ENCODE measurements at regions not wholly inside any gene's neighbourhood (a gene's known extent, or its start where the extent isn't known, plus 50 kb on each side); places are given as distances from the start of the nearest gene placed in this dataset.
"Not testable (repeated sequence)": the region's sequence is repeated elsewhere in the genome, so short reads cannot be mapped to it uniquely, and the experiment has no call there.

GRCh38 chr20:55685425-55685824, 319.9 kb downstream of the CBLN4 start:
- no peak for DNase-seq (ENCODE audit: low spot score)

GRCh38 chr20:55684578-55684977, 320.7 kb downstream of the CBLN4 start:
- no peak for DNase-seq (ENCODE audit: low spot score)

- DNase-seq (ENCODE audit: low spot score): no peak
Observed at GRCh38 chr20:55678970-55679667, 326.2 kb downstream of the CBLN4 start.

DNA sequence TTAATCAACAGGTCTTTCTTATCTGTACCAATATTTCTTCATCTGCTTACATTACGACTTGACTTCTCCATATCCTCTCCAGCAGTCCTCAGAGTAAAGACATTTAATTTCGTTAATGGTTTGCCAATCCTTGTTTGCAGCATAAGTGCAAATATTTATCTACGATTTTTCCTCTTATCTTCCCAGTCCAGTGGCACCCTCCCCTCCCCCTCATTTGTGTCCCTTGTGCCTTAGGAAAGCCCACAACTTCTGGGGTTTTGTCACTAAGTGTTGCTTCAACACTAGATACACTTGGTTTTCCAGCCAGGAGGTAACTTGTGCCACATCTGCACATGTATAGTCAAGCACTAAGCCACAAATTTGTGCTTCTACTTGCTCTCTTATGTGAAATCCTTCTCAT, 327.2 kb downstream of the CBLN4 start:
- DNase-seq (ENCODE audit: low spot score): no peak

DNA sequence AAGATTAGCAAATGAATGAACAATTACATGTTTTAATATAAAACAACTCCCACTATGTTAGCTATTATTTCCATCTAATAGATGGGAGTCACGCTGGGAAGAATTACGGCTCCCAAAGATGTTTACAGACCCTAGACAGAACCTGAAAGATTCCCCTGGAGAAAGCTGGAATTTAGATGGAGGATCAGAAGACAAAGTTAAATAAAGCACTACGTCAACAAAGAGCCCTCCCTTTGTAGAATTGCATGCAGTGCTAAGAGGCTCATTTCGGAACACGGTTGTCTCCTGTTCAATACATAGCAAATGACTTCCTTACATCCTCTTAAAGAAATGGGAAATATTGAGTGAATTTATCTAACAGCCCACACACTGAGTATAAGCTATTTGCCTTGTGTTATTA, 328.3 kb downstream of the CBLN4 start:
- DNase-seq (ENCODE audit: low spot score): no peak

DNA sequence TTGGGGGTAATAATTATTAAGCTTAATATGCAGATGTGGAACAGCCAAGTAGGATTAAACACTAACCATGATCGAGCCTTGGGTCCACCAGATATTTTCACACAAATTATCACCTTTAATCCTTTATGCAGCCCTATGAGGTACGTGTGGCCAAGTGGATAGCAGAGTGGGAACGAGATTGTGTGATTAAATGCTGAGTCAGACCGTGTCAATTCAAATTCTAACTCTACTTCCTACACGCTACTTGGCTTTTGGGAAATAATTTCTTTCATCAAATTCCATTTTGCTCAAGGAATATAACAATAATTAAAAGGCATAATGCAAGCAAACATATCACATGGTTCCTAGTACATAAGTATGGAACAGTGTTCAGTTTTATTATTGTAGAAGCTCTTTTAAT, 329.2 kb downstream of the CBLN4 start:
- DNase-seq (ENCODE audit: low spot score): no peak

DNA sequence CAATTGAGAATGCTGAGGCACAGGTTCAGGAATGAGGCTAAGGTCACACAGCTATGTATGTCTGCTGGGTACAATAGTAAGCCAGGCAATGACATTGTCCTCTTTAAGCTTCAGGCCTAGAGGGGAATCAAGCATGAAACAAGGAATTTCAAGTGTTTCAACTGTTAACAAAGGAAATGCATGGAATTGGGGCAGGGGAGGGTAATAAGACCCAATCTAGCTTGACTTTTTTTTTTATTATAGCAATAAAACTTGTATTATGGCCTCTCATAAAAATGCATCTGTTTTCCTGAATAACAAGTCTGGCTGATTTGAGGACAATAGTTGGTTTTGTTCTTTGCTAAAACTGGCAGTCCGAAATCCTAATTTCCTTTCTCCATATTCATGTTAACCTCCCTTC, 336.7 kb downstream of the CBLN4 start:
- DNase-seq (ENCODE audit: low spot score): no peak

DNA sequence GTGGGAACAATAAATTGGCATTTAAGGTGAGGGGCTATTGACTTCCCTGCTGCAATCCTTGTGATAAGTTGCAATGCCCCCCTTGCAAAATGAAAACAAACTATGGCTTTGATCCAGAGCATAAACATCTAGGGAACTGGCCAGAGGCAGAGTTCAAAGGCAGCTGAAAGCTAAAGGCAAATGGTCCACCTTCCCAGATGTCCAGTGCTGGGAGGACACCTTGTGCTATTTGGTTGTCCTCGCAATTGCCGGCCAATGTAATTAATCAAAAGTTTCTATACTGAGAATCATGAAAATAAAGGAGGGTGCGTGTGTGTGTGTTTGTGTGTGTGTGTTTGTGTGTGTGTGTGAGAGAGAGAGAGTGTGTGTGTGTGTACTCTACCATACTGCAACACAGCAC, 337.4 kb downstream of the CBLN4 start:
- DNase-seq (ENCODE audit: low spot score): no peak

GRCh38 chr20:55667024-55667423, 338.3 kb downstream of the CBLN4 start:
- no peak for DNase-seq (ENCODE audit: low spot score)

- no peak for DNase-seq (ENCODE audit: low spot score)
Observed at GRCh38 chr20:55656231-55656775, 349.0 kb downstream of the CBLN4 start.

DNA sequence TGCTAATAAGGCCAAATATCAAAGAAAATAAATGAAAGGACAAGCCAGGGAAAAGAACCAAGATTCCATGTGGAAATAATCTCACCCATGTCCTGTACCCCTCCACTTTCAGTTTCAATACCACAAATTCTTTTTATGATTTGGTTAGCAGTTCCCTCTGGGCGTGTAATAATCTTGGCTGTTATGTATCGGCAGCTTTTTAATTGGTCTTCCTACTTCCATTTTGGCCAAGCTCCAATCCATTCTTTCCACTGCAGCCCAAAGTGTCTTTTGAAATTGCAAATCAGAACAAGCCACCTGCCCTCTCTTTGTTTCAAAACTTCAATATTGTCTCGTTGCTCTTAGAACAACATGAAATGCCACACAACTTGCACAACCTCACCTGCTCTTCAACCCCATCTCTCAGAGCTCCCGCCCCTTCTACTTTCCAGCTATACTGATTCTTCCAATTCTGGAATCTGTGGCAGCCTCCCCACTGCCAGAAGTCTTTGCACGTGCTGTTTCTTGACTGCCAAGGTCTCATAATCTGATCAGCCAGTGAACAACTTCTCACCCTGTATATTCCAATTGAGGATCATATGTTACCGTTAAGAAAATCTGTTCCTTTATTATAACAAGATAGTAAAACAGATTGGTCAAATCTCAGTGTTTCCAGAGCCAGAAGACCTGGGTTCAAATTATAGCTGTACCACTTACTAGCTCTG, 354.5 kb downstream of the CBLN4 start:
- no peak for DNase-seq (ENCODE audit: low spot score)

DNA sequence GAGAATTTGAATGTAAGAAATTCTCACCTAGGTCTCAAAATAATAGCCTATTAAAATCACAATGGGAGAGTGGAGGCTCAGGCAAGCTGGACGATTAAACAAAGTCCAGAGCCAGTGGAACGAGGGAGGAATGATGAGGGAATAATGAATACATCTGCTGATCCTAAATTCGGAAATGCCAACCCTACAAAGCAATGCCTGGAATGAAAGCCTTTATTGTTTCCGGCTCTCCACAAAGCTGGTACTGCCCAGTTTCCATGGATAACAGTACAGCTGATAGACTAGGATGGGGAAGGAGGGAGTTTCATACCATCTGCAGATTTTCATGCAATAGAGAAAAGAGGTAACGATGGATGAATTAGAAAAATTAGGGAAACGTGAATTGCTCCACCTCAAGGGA, 356.1 kb downstream of the CBLN4 start:
- DNase-seq (ENCODE audit: low spot score): no peak

DNA sequence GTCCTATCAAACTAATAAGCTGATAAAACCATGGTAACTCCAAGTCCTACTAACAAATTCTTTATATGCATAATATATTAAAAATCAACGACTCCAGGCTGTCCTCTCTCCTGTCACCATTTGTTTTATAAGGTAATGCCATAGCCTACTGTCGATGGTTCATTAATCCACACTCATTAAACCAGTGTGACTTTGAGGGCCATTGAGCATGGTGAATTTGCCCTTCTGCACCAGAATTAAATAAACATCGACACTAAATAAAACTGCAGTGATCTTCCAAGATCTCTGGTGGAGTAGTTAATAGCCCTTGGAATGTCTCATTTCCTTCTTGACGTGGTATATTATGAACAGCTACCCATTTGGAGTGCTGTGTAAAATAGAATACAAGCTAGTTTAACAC, 358.5 kb downstream of the CBLN4 start:
- DNase-seq (ENCODE audit: low spot score): no peak

GRCh38 chr20:55641497-55641896, 363.8 kb downstream of the CBLN4 start:
- DNase-seq (ENCODE audit: low spot score): no peak

DNA sequence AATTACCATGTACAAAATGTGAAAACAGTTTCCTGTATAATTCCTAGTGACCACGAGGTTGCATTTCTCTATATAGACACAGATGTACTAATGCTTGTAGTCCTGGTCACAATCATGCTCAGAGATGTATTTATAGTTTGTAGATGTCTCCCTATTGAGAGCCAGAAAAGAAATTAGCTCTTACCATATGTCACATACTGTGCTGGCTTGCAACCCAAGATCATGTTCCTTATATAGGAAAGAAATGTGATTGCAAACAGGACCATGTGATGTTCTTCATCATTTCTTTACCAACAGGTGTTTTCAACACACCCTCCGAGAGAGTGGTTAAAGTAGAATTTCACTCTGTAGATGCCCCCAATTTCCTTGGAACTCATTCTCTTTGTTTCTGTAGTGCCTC, 369.4 kb downstream of the CBLN4 start:
- DNase-seq (ENCODE audit: low spot score): no peak

DNA sequence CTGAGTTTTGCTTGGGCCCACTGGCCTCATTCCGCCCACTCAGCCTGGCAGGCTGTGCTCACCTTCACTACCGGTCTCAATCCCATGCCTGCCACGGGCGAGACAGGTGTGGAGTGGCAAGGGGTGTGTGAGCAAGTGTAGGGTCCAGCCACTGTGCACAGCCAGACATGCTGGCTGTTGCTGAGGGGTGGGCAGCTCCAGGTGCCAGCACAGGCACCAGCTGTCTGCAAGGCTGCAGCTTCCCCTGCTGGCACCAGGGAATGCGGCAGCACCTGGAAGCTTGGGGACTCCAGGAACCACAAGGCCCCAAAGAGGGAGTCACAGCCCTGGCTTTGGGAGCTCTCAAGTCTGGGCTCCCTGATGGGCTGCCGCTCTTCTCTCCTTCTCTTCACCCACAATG, 372.7 kb downstream of the CBLN4 start:
- DNase-seq (ENCODE audit: low spot score): no peak

- DNase-seq (ENCODE audit: low spot score): not testable (repeated sequence)
Observed at GRCh38 chr20:55629143-55629542, 376.2 kb downstream of the CBLN4 start.

- DNase-seq (ENCODE audit: low spot score): no peak
Observed at GRCh38 chr20:55626716-55627115, 378.6 kb downstream of the CBLN4 start.

DNA sequence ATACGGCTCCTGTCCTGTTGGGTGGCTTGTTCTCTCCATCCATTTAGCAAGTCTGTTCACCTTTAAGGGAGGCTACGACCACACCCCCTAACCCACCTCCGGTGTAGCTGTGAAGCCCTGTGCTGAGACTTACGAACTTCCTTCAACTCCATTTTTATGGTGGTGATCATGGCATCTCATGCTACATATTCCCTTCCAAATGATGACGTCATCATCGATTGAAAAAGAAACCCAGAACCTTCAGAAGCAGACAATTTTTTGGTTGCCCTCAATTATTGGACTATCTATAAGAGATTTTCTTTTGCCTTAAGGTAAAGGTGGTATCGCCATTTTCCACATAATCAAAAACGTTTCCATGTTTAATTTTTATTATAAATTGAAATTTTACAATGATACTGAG, 389.0 kb downstream of the CBLN4 start:
- DNase-seq (ENCODE audit: low spot score): no peak

DNA sequence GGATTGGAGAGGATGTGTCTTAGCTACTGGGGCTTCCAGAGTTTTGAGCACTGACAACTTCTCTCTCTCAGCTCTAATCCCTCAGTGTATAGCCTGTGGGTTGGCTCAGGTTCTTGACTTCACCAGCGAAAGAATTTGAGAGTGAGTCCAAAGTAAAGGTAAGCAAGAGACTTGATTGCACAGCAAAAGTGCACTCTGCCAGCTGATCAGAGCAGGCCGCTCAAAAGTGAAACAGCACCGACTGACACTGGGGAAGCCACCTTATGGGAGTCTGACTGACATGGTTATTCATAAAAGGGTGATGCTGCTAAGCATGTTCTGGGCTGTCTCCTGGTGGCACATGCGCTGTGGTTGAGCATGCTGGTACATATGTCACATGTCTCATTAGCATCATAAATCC, 389.5 kb downstream of the CBLN4 start:
- no peak for DNase-seq (ENCODE audit: low spot score)

- DNase-seq (ENCODE audit: low spot score): no peak
Observed at GRCh38 chr20:55614220-55614757, 391.0 kb downstream of the CBLN4 start.

DNA sequence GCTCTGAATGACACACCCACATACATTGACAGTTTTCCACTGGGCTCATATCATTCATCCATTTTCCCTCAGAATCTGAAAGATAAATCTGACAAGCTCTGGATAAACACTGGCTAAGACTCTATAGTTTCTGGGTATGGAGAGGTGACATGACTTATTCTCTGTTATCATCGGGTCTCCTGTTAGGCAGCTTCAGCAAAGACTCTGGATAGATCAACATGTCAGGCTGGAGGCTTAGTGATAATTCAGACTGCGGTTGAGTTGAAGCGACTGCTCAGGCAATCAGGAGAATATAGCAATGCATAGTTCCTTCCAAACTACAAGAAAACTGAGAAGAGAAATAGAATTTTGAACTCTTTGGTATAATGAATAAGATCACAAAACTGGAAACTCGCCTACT, 394.6 kb downstream of the CBLN4 start:
- no peak for DNase-seq (ENCODE audit: low spot score)

DNA sequence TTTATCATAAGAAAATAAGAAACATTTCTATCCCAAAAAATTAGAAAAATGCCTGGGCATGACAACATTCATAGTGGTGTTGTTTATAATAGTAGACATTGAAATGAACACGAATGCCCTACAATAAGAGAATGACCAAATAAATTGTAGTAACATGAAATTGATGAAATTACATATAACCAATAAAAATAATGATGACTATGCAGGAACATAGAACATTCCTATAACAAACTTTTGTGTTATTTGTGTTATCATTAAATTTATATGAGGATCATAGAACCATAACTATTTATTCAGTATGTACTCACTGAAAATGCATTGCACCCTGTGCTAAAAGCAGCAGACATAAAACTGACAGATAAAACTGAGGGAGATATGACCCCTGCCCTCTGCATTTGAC, 399.7 kb downstream of the CBLN4 start:
- DNase-seq (ENCODE audit: low spot score): no peak
